HG03442 (cell line): ENCODE measurements at regions not wholly inside any gene's neighbourhood (a gene's known extent, or its start where the extent isn't known, plus 50 kb on each side); places are given as distances from the start of the nearest gene placed in this dataset.

Experiments used
- ATAC-seq: cut with Tn5 transposase; IDR thresholded peaks from one replicate; pipeline ENCODE4 v1.9.1; 2021; ENCODE audit warnings: mild to moderate bottlenecking, moderate library complexity; ENCODE audit not compliant: unreplicated experiment

GRCh38 chr7:41475801-41476459, 227.0 kb downstream of the INHBA start:
- no peak for ATAC-seq

GRCh38 chr7:41472427-41473125, 230.3 kb downstream of the INHBA start:
- ATAC-seq: no peak

GRCh38 chr7:41470081-41470480, 232.8 kb downstream of the INHBA start:
- no peak for ATAC-seq

DNA sequence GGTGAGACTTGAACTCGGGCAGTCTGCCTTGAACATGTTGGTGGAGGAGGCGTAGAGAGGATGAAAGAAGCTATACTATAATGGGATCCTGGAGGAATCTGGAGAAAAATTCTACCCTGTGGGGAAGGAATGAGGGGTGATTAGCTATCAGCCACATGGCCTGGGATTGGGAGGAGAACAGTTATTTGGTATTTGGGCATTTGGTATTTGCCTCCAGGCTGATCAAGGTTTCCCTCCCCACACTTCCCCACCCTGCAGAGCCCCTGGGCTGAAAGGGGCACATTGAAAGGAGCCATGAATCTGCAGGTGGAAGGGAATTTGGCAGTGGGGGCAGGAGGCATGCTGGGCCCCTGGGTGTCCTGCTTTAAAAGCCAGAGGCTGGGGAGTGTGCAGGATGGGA, 235.3 kb downstream of the INHBA start:
- ATAC-seq: no peak

DNA sequence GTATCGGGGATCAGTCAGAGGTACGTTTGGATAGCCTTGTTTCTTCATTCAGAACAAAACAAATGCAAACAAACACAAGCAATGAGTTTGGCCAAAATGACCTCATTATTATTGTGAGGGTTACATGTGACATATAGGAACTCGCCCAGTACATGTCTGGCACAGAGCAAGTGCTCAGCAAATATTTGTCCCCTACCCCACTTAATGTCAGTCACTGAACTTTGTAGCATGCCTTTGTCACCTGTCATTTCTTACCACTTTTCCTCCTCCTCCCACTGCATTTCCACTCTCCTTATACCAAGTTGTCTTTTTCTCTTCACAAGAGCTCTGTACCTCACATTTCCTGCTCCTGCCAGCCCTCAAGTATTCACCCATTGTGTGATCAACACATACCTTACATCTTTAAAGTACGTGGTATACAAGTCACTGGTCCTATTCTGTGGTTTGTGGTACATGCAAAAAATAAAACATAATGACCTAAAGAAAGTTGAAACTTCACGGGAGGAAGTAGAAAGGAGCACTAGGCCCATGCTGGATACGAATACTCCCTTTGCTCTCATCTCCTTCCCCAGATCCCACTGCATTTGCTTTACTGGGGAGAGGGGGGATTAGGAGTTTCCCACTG, 236.0 kb downstream of the INHBA start:
- ATAC-seq: peak; percentile 51

DNA sequence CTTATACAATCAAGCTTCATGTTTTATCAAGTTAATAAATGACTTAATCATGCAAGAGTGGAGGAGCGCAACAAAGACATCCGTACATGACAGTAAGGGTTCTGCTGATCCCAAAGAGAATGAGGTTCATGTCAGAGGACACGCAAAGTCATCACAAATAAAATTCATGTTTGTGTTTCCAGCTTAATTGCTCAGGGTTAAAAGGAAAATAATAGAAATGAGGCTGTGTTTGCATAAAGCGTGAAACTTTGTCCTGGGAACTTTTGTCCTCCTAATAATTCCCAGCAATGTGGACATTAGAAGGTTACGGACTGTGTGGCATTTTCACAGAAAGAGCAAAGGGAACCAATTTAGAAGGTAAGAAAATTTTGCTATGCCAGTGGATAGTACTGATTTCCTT, 237.3 kb downstream of the INHBA start:
- no peak for ATAC-seq

GRCh38 chr7:41463770-41464470, 239.0 kb downstream of the INHBA start:
- no peak for ATAC-seq

DNA sequence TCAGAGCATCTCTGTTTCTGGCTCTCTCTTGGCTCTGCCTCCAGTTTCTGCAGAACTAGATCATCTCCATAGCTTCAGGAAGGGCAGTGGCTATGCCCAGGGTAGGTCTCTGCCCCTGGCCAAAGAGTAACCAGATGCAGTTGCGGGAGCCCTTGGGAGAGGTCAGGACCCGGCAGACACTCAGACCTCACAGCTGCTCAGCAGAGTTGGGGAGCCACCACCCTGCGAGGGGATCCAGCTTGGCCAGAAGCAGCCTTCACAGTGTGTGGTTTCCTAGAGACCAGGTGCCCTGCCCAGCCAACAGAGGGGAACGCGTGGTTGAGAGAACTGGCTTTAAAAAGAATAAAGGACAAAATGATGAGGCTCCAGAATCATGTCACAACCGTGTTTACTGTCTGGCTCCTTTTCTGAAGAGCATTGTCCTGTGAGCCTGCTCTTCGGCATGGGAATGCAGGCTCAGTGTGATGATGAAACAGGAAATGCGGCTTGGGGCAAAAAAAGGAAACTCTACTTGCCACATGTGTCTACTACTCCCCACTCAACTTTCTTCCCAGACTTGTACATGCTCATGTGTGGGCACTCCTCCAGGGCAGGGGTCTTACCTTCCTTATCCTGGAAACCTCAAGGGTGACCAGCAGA, 243.1 kb downstream of the INHBA start:
- ATAC-seq: no peak

DNA sequence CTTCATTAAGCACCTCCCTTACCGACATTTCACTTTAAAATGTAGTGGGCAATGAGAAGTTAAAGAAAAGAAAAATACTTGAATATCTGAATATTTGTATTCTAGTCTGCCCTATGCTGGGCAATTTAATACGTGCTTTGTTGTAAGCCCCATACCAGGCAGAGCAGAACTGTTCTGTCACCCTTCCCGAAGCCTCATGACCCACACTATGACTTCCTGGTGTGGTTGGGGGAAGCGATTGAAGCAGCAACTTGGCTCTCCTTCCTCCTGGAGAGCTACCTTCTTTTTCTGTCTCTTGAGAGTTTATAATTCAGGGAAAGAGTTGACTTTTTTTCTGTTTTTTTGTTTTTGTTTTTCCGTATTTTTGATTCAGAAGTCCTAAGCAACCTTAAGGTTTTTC, 243.7 kb downstream of the INHBA start:
- no peak for ATAC-seq

- ATAC-seq: no peak
Measured at GRCh38 chr7:41457832-41458437, 245.0 kb downstream of the INHBA start.

GRCh38 chr7:41451826-41452225, 251.1 kb downstream of the INHBA start:
- ATAC-seq: no peak

- ATAC-seq: no peak
Measured at GRCh38 chr7:41449694-41450093, 253.2 kb downstream of the INHBA start.

- no peak for ATAC-seq
Measured at GRCh38 chr7:41449286-41449685, 253.6 kb downstream of the INHBA start.

- ATAC-seq: no peak
Measured at GRCh38 chr7:41448104-41448503, 254.8 kb downstream of the INHBA start.

DNA sequence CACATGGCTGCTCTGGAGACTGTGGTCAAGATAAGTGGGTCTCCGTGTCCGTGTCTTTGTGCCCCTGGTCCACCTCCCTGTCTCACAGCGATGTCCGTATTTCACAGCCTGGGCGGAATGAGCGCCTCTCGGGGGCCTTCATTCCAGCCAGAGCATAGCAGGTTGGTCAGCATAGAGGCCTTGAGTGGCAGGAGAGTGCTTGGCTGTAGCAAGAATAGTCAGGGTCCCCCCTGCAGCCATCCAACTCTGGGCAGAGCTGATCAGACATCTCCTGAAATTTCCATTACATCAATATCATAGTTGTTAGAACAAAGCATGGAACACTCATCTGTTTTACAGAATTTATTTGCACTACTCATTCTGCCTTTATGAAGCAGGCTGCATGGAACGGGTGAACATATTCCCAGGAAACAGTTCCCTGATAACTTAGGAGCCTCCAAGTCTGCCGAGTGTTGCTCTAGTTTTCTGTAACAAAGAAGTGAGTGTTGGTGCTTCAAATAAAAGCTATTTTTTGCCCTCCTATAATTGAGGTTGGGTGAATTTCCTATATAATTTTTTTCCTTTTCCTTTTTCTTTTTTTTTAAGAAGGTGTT, 255.3 kb downstream of the INHBA start:
- ATAC-seq: no peak

DNA sequence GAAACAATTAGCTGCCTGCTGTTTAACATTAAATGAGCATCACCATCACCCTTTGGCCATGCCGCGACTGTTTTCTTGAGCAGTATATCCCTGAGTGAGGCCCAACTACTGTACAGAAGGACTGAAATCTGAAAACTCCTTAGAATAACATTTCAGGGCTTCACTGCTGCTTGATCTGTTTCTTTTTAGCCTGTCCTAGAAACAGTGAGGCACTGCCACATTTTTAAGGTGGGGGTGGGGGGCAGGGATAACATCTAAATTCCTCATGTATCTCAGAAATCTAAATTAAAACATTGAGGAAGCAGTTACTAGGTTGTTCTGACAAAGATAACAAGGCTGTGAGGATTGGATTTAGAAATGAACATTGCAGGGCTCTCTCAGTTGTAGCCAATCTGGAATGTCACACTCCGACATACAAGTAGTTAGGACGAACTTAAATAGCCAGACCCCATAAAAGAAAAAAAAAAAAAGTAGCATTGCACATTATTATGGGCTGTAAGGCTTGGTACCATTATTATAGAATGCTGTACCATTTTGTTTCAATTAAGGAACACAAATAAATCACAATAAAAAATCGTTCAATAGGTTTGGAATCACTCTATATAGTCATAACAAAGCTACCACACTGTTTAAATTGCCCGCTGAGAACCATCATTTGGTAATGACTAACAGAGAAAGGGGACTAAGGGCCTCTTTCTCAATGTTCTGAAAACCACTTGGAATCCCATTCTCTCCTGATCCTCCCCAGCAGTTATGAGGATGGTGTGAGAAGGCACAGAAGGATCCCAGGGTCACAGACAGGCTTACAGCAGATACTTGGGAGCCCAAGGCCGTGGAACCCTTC, 256.1 kb downstream of the INHBA start:
- no peak for ATAC-seq

DNA sequence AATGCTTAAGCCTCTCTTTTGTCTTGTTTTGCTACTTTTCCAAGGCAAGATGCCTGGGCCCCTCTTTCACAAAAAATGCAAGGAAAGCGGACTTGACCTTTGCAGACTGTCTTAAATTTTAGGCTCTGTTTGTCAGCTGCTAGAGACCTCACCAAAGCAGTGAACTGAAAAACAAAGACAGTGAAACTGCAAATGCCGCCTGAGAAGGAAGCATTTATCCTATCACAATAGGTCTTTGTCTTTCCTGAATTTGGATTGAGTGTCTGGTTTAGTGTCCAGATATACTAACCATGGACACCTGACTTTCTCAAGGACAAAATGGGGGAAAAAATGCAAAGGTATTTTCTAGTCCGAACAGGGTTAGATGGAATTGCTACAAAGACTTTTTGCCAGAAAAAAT, 256.9 kb downstream of the INHBA start:
- ATAC-seq: no peak

DNA sequence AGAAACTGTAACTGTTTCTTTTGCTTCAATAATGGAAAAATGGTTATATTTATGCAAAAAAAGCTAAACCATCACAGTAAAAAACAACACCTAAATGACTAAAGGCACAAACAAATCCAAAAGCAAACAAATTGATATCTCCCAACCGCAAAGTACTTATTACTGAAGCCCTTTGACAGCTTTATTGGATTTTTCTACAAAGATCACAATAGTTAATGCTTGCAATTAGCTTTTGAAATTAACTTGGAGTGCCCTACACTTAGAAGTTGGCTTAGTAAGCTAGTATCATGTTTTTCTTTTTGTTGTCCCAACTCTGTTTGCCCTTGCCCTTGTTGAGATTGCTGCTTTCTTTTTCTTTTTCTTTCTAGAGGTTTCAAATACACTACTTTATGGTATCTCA, 257.5 kb downstream of the INHBA start:
- ATAC-seq: no peak

DNA sequence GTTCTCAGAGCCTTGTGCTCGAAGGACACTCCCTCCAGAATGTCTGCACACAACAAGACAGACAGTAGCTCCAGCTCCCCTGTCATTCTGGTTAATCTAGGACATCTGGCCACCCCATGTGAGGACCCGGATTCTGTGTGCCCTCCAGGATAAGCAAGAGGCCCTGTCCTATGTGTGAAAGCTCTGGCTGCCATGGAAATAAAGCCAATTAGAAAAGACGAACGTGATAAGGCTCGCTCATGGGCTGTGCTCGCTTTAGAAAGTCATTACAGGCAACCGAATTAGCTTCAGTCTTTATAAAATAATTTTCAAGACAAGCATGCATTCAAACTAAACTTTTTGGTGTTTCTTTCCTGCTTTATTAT, 263.4 kb downstream of the INHBA start:
- ATAC-seq: no peak
